Prostate gland (tissue), 2 donors: ENCODE measurements at regions not wholly inside any gene's neighbourhood (a gene's known extent, or its start where the extent isn't known, plus 50 kb on each side); places are given as distances from the start of the nearest gene placed in this dataset.

ENCODE experiments used
- CTCF ChIP-seq, 4 experiments: fragments of 200-600 bp in 2 of 4; fragments of 450-650 bp in 2 of 4; sonication (generic) in 2 of 4; IDR thresholded peaks; 1 replicate in 3 of 4; 2 replicates in 1 of 4; pipeline ENCODE4 v1.5.1; 2016 to 2019; ENCODE audit warnings: antibody characterized with exemption in 4 of 4, mild to moderate bottlenecking in 2 of 4, moderate library complexity in 2 of 4
- POLR2AphosphoS5 ChIP-seq: sonication (generic); formaldehyde crosslinking; IDR thresholded peaks from one replicate; pipeline ENCODE4 v1.6.1; 2017; ENCODE audit warnings: antibody characterized with exemption

- TF ChIP-seq CTCF (IDR thresholded peaks at IDR 0.05), result no peak
- TF ChIP-seq POLR2AphosphoS5, result no peak
Observed at GRCh38 chr18:43720041-43720440, 442.8 kb upstream of the SYT4 start.
